ENCODE measurements at regions not wholly inside any gene's neighbourhood (a gene's known extent, or its start where the extent isn't known, plus 50 kb on each side); places are given as distances from the start of the nearest gene placed in this dataset.

- TF ChIP-seq FOXK1 (CRISPR knock-in tag; IDR thresholded peaks at IDR 0.05; ENCODE audit: borderline replicate concordance, low read depth) (peak; percentile 99), ATF2 (CRISPR knock-in tag; IDR thresholded peaks at IDR 0.05) (peak; percentile 86), MIXL1 (CRISPR knock-in tag; IDR thresholded peaks at IDR 0.05) (peak; percentile 84), NRL (CRISPR knock-in tag; IDR thresholded peaks at IDR 0.05; ENCODE audit: borderline replicate concordance) (peak; percentile 52; the same call in 1 of the 2 replicates), ZMYM4 (CRISPR knock-in tag; IDR thresholded peaks at IDR 0.05) (peak; percentile 85), ZNF597 (CRISPR knock-in tag; IDR thresholded peaks at IDR 0.05) (0 out of 2 replicates have a peak, but pooled peaks have one; percentile 30), ETS1 (CRISPR knock-in tag; IDR thresholded peaks at IDR 0.05) (no peak), ZNF576 (CRISPR knock-in tag; IDR thresholded peaks at IDR 0.05) (no peak), KLF11 (CRISPR knock-in tag; IDR thresholded peaks at IDR 0.05) (peak; percentile 85), ZNF772 (CRISPR knock-in tag; IDR thresholded peaks at IDR 0.05) (peak; percentile 92), TFAP4 (IDR thresholded peaks at IDR 0.05; ENCODE audit: borderline replicate concordance, low read depth) (peak; percentile 76), EHMT2 (IDR thresholded peaks at IDR 0.05; ENCODE audit: borderline replicate concordance, low read depth, low read length) (no peak), FOXJ3 (CRISPR knock-in tag; IDR thresholded peaks at IDR 0.05; ENCODE audit: borderline replicate concordance) (peak; percentile 99), ZNF704 (CRISPR knock-in tag; IDR thresholded peaks at IDR 0.05; ENCODE audit: borderline replicate concordance) (no peak), HIC2 (CRISPR knock-in tag; IDR thresholded peaks at IDR 0.05; ENCODE audit: low read depth) (peak; percentile 84)
These were observed 53.1 kb upstream of the KDM7A start (continued) for GRCh38 chr7:140229591-140230515.

All from HepG2 (cell line).